Liver (tissue), 8 donors: ENCODE measurements at regions not wholly inside any gene's neighbourhood (a gene's known extent, or its start where the extent isn't known, plus 50 kb on each side); places are given as distances from the start of the nearest gene placed in this dataset.

Source experiments
- DNase-seq: peaks from one replicate; pipeline ENCODE4 v3.0.0-alpha.2; 2017; ENCODE audit warnings: low spot score
- H3K27ac ChIP-seq, 2 donors: one replicate each; pipeline ENCODE4 v1.7.0; 2013; ENCODE audit warnings: inconsistent platforms in 2 of 2, low read length in 2 of 2, control low read depth in 1 of 2, low read depth in 1 of 2, mild to moderate bottlenecking in 1 of 2
- H3K27me3 ChIP-seq, 4 donors: one replicate each; pipeline versions ENCODE4 v1.6.1 to v1.7.0; 2013; ENCODE audit warnings: low read length in 3 of 4, inconsistent platforms in 1 of 4, mild to moderate bottlenecking in 1 of 4, moderate library complexity in 1 of 4; ENCODE audit not compliant: control insufficient read depth in 4 of 4, insufficient read depth in 4 of 4
- H3K36me3 ChIP-seq, 4 donors: one replicate each; pipeline versions ENCODE4 v1.6.1 to v1.7.0; 2013; ENCODE audit warnings: low read length in 3 of 4, mild to moderate bottlenecking in 3 of 4, low read depth in 1 of 4, moderate library complexity in 1 of 4; ENCODE audit not compliant: control insufficient read depth in 4 of 4, insufficient read depth in 3 of 4
- H3K4me1 ChIP-seq, 4 donors: one replicate each; pipeline versions ENCODE4 v1.6.1 to v1.7.0; 2013; ENCODE audit warnings: low read length in 3 of 4, mild to moderate bottlenecking in 3 of 4, moderate library complexity in 1 of 4; ENCODE audit not compliant: control insufficient read depth in 4 of 4, insufficient read depth in 4 of 4
- H3K4me3 ChIP-seq, 3 donors: one replicate each; pipeline versions ENCODE4 v1.6.1 to v1.7.0; 2013; ENCODE audit warnings: low read length in 3 of 3, control low read depth in 1 of 3, low read depth in 1 of 3, mild to moderate bottlenecking in 1 of 3
- H3K9ac ChIP-seq, 2 donors: one replicate each; pipeline ENCODE4 v1.7.0; 2013; ENCODE audit warnings: low read length in 2 of 2, mild to moderate bottlenecking in 2 of 2, moderate library complexity in 2 of 2, control low read depth in 1 of 2, low read depth in 1 of 2
- H3K9me3 ChIP-seq, 4 donors: one replicate each; pipeline versions ENCODE4 v1.6.1 to v1.7.0; 2013; ENCODE audit warnings: low read length in 3 of 4; ENCODE audit not compliant: control insufficient read depth in 4 of 4
- FOXA1 ChIP-seq: IDR thresholded peaks from 2 replicates; pipeline ENCODE4 v1.6.1; 2016; ENCODE audit warnings: antibody characterized with exemption
- FOXA2 ChIP-seq: IDR thresholded peaks from 2 replicates; pipeline ENCODE4 v1.6.1; 2016; ENCODE audit warnings: antibody characterized with exemption
- HNF4A ChIP-seq, 2 donors: conservative IDR thresholded peaks; 2 replicates each; pipeline ENCODE4 v1.6.1; 2016; ENCODE audit warnings: antibody characterized with exemption in 2 of 2, mild to moderate bottlenecking in 2 of 2
- HNF4G ChIP-seq: IDR thresholded peaks from 2 replicates; pipeline ENCODE4 v1.6.1; 2016; ENCODE audit warnings: antibody characterized with exemption
- JUND ChIP-seq, 2 donors: IDR thresholded peaks; 2 replicates each; pipeline ENCODE4 v1.6.1; 2016; ENCODE audit warnings: antibody characterized with exemption in 2 of 2
- NR2F2 ChIP-seq: IDR thresholded peaks from 2 replicates; pipeline ENCODE4 v1.6.1; 2016; ENCODE audit warnings: antibody characterized with exemption
- RAD21 ChIP-seq, 2 donors: IDR thresholded peaks; 2 replicates each; pipeline ENCODE4 v1.6.1; 2016; ENCODE audit warnings: antibody characterized with exemption in 2 of 2, mild to moderate bottlenecking in 2 of 2
- SP1 ChIP-seq: IDR thresholded peaks from 2 replicates; pipeline ENCODE4 v1.6.1; 2018; ENCODE audit warnings: antibody characterized with exemption, mild to moderate bottlenecking
- WGBS: extraction: QIAGEN DNeasy Blood & Tissue Kit; methylation state at CpG from one replicate; pipeline ENCODE4 v1.1.7; 2013; 5-methylcytosine and 5-hydroxymethylcytosine counted together
- TF ChIP-seq, protein P1 (sequence below): fragments of 150-350 bp; IDR thresholded peaks from 2 replicates; pipeline ENCODE4 v1.5.1; 2017; ENCODE audit warnings: improper control_type of control experiment, low read depth, low read length; ENCODE audit not compliant: missing input control
- TF ChIP-seq, protein P2 (sequence below): IDR thresholded peaks from 2 replicates; pipeline ENCODE4 v1.6.1; 2016; ENCODE audit warnings: antibody characterized with exemption
- TF ChIP-seq, protein P3 (sequence below): IDR thresholded peaks from 2 replicates; pipeline ENCODE4 v1.6.1; 2016; ENCODE audit warnings: antibody characterized with exemption
- TF ChIP-seq, protein P4 (sequence below): IDR thresholded peaks from 2 replicates; pipeline ENCODE4 v1.6.1; 2016; ENCODE audit warnings: antibody characterized with exemption, mild to moderate bottlenecking
- TF ChIP-seq, protein P5 (sequence below): IDR thresholded peaks from 2 replicates; pipeline ENCODE4 v1.6.1; 2016; ENCODE audit warnings: antibody characterized with exemption
- donor health status: healthy.
- donor health status: healthy.
- donor health status: healthy.
- donor health status: healthy.
- donor health status: healthy.

DNA sequence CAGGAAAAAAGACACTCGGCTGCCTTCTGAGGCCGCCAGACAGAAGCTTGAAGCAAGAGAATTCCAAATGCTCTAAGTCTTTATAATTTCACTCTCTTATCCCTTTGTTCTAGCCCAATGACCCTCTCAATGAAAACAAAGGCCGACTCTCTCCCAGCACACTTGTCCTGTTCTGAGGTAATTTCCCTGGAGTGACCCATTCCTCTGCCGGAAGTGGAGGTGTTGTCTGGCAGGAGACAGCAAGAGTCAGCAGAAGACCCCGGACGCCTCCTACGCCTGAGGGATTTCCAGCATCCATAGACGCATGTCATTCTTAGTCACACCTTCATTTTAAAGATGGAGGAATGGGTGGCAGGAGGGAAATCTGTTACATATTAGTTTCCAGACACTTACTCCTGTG, 110.3 kb downstream of the SOD2 start:
- H3K27ac ChIP-seq: no peak overlapping the region
- H3K9ac ChIP-seq: no peak overlapping the region
- no peaks in the 10 kb centered on the region for H3K4me1 ChIP-seq
- no peaks in the 10 kb centered on the region for H3K9me3 ChIP-seq
- H3K36me3 ChIP-seq: no peaks in the 10 kb centered on the region
- no peak overlapping the region for H3K4me3 ChIP-seq
- no peaks in the 10 kb centered on the region for H3K27me3 ChIP-seq
- TF ChIP-seq, protein P1, sequence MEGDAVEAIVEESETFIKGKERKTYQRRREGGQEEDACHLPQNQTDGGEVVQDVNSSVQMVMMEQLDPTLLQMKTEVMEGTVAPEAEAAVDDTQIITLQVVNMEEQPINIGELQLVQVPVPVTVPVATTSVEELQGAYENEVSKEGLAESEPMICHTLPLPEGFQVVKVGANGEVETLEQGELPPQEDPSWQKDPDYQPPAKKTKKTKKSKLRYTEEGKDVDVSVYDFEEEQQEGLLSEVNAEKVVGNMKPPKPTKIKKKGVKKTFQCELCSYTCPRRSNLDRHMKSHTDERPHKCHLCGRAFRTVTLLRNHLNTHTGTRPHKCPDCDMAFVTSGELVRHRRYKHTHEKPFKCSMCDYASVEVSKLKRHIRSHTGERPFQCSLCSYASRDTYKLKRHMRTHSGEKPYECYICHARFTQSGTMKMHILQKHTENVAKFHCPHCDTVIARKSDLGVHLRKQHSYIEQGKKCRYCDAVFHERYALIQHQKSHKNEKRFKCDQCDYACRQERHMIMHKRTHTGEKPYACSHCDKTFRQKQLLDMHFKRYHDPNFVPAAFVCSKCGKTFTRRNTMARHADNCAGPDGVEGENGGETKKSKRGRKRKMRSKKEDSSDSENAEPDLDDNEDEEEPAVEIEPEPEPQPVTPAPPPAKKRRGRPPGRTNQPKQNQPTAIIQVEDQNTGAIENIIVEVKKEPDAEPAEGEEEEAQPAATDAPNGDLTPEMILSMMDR: no peak
- TF ChIP-seq, protein P2, sequence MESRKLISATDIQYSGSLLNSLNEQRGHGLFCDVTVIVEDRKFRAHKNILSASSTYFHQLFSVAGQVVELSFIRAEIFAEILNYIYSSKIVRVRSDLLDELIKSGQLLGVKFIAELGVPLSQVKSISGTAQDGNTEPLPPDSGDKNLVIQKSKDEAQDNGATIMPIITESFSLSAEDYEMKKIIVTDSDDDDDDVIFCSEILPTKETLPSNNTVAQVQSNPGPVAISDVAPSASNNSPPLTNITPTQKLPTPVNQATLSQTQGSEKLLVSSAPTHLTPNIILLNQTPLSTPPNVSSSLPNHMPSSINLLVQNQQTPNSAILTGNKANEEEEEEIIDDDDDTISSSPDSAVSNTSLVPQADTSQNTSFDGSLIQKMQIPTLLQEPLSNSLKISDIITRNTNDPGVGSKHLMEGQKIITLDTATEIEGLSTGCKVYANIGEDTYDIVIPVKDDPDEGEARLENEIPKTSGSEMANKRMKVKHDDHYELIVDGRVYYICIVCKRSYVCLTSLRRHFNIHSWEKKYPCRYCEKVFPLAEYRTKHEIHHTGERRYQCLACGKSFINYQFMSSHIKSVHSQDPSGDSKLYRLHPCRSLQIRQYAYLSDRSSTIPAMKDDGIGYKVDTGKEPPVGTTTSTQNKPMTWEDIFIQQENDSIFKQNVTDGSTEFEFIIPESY: no peak
- TF ChIP-seq SP1: no peak
- TF ChIP-seq, protein P3, sequence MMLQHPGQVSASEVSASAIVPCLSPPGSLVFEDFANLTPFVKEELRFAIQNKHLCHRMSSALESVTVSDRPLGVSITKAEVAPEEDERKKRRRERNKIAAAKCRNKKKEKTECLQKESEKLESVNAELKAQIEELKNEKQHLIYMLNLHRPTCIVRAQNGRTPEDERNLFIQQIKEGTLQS: no peak
- TF ChIP-seq JUND (IDR thresholded peaks at IDR 0.05): no peak
- TF ChIP-seq, protein P4, sequence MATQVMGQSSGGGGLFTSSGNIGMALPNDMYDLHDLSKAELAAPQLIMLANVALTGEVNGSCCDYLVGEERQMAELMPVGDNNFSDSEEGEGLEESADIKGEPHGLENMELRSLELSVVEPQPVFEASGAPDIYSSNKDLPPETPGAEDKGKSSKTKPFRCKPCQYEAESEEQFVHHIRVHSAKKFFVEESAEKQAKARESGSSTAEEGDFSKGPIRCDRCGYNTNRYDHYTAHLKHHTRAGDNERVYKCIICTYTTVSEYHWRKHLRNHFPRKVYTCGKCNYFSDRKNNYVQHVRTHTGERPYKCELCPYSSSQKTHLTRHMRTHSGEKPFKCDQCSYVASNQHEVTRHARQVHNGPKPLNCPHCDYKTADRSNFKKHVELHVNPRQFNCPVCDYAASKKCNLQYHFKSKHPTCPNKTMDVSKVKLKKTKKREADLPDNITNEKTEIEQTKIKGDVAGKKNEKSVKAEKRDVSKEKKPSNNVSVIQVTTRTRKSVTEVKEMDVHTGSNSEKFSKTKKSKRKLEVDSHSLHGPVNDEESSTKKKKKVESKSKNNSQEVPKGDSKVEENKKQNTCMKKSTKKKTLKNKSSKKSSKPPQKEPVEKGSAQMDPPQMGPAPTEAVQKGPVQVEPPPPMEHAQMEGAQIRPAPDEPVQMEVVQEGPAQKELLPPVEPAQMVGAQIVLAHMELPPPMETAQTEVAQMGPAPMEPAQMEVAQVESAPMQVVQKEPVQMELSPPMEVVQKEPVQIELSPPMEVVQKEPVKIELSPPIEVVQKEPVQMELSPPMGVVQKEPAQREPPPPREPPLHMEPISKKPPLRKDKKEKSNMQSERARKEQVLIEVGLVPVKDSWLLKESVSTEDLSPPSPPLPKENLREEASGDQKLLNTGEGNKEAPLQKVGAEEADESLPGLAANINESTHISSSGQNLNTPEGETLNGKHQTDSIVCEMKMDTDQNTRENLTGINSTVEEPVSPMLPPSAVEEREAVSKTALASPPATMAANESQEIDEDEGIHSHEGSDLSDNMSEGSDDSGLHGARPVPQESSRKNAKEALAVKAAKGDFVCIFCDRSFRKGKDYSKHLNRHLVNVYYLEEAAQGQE: no peak
- TF ChIP-seq FOXA1: no peak
- TF ChIP-seq RAD21 (IDR thresholded peaks at IDR 0.05): no peak
- TF ChIP-seq, protein P5, sequence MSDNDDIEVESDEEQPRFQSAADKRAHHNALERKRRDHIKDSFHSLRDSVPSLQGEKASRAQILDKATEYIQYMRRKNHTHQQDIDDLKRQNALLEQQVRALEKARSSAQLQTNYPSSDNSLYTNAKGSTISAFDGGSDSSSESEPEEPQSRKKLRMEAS: no peak
- no peak for TF ChIP-seq HNF4A (conservative IDR thresholded peaks at IDR 0.05)
- TF ChIP-seq FOXA2: no peak
- TF ChIP-seq NR2F2: no peak
- no peak for TF ChIP-seq HNF4G
- DNase-seq: no peak
- 87% methylated on average over 8 of the region's 8 CpGs for WGBS

DNA sequence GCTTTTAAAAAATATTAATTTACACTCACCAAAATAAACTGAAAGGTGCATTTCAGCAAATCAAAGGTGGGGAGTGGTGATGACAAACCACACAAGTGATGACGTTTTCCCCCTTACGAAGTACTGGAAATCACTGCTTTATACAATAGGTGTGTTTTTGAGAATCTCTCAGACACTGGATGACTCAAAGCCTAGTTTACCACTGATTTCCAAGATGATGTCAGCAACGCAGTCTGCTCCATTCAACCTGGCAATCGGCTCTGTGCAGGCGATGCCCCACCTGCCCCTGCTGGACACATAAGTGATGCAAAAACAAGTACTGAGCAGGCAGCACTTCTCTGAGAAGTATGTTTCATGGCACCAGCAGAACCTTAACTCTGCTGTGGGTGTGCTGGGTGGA, 114.4 kb downstream of the SOD2 start:
- no peak overlapping the region for H3K9ac ChIP-seq
- H3K9me3 ChIP-seq: no peaks in the 10 kb centered on the region
- no peak overlapping the region for H3K27ac ChIP-seq
- TF ChIP-seq, protein P2: no peak
- TF ChIP-seq JUND (IDR thresholded peaks at IDR 0.05): no peak
- DNase-seq: no peak
- H3K4me1 ChIP-seq: no peaks in the 10 kb centered on the region
- H3K27me3 ChIP-seq: no peaks in the 10 kb centered on the region
- H3K4me3 ChIP-seq: no peak overlapping the region
- H3K36me3 ChIP-seq: no peaks in the 10 kb centered on the region
- WGBS: 80% methylated on average over 5 of the region's 5 CpGs
